SH-SY5Y (cell line): ENCODE measurements at regions not wholly inside any gene's neighbourhood (a gene's known extent, or its start where the extent isn't known, plus 50 kb on each side); places are given as distances from the start of the nearest gene placed in this dataset.

Experiments used
- GATA2 ChIP-seq: IDR thresholded peaks from 2 replicates; pipeline ENCODE4 v1.6.1; 2011; ENCODE audit warnings: mild to moderate bottlenecking, low read depth, low read length
- GATA3 ChIP-seq: IDR thresholded peaks from 2 replicates; pipeline ENCODE4 v1.6.1; 2011; ENCODE audit warnings: low read depth, mild to moderate bottlenecking, low read length, moderate library complexity

- TF ChIP-seq GATA2, result no peak
- TF ChIP-seq GATA3, result no peak
Measured at GRCh38 chr2:226487573-226487972, 312.0 kb downstream of the IRS1 start.
